ENCODE measurements at regions not wholly inside any gene's neighbourhood (a gene's known extent, or its start where the extent isn't known, plus 50 kb on each side); places are given as distances from the start of the nearest gene placed in this dataset.
"Not testable (repeated sequence)": the region's sequence is repeated elsewhere in the genome, so short reads cannot be mapped to it uniquely, and the experiment has no call there.

DNA sequence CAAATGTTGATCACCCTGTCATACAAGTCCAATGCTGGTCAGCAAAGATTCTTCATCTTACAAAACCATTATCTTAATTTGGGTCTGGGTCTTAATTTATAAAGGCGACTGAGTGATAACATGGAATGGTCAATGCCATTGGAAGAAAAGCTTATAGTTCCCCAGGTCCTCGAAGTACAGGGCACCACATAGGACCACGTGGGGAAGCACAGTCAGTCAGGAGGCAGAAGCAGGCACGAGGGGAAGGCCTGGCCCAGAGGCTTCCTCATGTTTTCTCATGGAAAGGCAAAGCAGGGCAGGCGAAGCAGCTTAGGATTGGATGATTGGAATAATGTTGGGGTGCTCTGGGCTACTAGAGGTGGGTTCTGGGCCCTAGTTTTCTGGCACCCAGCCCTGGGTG is 175.7 kb downstream of the FASLG start:
- TF ChIP-seq, protein P1, sequence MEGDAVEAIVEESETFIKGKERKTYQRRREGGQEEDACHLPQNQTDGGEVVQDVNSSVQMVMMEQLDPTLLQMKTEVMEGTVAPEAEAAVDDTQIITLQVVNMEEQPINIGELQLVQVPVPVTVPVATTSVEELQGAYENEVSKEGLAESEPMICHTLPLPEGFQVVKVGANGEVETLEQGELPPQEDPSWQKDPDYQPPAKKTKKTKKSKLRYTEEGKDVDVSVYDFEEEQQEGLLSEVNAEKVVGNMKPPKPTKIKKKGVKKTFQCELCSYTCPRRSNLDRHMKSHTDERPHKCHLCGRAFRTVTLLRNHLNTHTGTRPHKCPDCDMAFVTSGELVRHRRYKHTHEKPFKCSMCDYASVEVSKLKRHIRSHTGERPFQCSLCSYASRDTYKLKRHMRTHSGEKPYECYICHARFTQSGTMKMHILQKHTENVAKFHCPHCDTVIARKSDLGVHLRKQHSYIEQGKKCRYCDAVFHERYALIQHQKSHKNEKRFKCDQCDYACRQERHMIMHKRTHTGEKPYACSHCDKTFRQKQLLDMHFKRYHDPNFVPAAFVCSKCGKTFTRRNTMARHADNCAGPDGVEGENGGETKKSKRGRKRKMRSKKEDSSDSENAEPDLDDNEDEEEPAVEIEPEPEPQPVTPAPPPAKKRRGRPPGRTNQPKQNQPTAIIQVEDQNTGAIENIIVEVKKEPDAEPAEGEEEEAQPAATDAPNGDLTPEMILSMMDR (IDR thresholded peaks at IDR 0.05) = no peak
- no peak for TF ChIP-seq POLR2A (IDR thresholded peaks at IDR 0.05)
- H3K4me3 ChIP-seq (ENCODE audit: low read depth, poor library complexity, severe bottlenecking) = no peak overlapping the region
- intact Hi-C loops (cut with DNase I; ENCODE audit: low total_unique reads) = no loop called here
- WGBS, 2 donors = 85 to 90% methylated on average over 5 of the region's 5 CpGs
- DNase-seq (ENCODE audit: low spot score in 2 of 2) = no peak

- 93 to 96% methylated on average over 2 of the region's 2 CpGs for WGBS, 2 donors
- no peak overlapping the region for H3K4me3 ChIP-seq (ENCODE audit: low read depth, poor library complexity, severe bottlenecking)
- no peak for DNase-seq (ENCODE audit: low spot score in 2 of 2)
- intact Hi-C loops (cut with DNase I; ENCODE audit: low total_unique reads) = no loop called here
- TF ChIP-seq POLR2A (IDR thresholded peaks at IDR 0.05) = no peak
- TF ChIP-seq, protein P1 (IDR thresholded peaks at IDR 0.05) = no peak
Observed at GRCh38 chr1:172835834-172836233, 176.9 kb downstream of the FASLG start.

DNA sequence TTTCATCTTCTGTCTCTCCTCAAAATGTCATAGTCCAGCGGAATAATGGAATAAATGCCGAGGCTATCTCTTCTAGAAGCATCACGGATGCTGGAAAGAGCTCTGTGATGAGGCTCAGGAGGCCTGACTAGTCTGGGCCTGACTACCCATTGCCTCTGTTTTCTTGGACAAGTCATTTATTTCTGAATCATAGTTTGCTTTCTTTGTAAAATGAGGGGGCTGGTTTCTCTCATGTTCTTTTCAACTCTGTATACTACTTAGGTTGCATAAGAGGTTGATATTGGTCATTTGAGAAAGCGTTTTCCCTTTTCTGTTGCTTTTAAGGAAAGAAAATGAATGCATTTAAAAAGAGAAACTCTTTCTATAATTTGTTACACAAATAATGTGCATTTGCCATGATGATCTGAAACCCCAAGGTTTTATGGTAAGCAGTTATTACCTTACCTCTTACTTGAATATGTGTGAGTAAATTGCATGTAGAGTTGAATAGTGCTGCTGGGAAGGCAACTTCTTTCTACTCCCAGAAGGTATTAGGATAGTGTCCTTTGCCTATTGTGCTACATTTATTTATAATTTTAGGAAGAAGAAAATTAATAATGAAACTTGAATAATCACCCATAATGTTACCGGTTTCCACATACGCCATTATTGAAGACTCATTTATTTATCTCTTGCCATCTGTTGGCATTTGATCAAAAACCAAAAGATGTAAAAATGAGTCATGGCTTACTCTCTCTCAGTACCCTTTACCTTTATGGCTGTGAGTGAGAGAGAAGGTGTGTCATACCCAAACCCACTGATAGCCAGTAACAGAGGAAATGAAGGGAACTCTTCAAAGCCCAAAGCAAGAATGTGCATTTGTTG is 179.1 kb downstream of the FASLG start:
- 64 to 66% methylated on average over 6 of the region's 6 CpGs for WGBS, 2 donors
- TF ChIP-seq, protein P1 (IDR thresholded peaks at IDR 0.05) = no peak
- TF ChIP-seq POLR2A (IDR thresholded peaks at IDR 0.05) = no peak

DNA sequence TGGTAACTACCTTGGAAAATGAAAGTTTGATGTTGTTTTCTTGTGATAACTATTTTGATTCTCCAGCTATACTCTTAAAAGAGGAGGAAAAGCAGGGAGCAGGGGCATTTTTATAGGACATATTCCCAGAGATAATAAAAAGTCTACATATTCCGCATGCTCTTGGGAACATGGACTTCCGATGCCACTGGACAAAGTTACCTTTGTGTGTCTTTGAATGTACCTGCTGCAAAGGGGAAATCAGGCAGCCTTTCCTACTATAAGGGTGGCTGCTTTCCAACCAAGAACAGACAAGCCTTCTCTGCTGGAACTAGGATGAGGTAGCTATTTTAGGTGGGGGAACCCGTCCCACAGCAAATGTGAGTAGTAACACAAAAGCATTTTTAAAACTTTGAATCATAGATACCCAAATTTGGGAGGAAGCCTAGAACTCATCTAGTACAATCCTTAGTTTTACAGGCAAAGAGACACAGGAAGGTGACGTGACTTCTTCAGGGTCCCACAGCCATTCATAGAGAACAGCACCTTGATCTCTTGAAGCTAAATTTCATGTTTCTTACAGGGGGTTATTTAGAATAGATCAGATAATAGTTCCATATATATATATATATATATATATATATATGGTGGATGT is 179.9 kb downstream of the FASLG start:
- WGBS, 2 donors = 69 to 77% methylated on average over 4 of the region's 4 CpGs
- H3K4me3 ChIP-seq (ENCODE audit: low read depth, poor library complexity, severe bottlenecking) = no peak overlapping the region
- DNase-seq (ENCODE audit: low spot score in 2 of 2) = no peak
- intact Hi-C loops (cut with DNase I; ENCODE audit: low total_unique reads) = no loop called here
- TF ChIP-seq POLR2A (IDR thresholded peaks at IDR 0.05) = no peak

More for the DNA sequence above, 179.1 kb downstream of the FASLG start:
- no peak overlapping the region for H3K4me3 ChIP-seq (ENCODE audit: low read depth, poor library complexity, severe bottlenecking)
- intact Hi-C loops (cut with DNase I; ENCODE audit: low total_unique reads) = no loop called here
- DNase-seq (ENCODE audit: low spot score in 2 of 2) = no peak

- intact Hi-C loops (cut with DNase I; ENCODE audit: low total_unique reads); DNase-seq (ENCODE audit: low spot score in 2 of 2); H3K4me3 ChIP-seq (ENCODE audit: low read depth, poor library complexity, severe bottlenecking): not testable (repeated sequence)
- 94 to 96% methylated on average over 8 of the region's 8 CpGs for WGBS, 2 donors
Observed at GRCh38 chr1:172839639-172840038, 180.7 kb downstream of the FASLG start.

DNA sequence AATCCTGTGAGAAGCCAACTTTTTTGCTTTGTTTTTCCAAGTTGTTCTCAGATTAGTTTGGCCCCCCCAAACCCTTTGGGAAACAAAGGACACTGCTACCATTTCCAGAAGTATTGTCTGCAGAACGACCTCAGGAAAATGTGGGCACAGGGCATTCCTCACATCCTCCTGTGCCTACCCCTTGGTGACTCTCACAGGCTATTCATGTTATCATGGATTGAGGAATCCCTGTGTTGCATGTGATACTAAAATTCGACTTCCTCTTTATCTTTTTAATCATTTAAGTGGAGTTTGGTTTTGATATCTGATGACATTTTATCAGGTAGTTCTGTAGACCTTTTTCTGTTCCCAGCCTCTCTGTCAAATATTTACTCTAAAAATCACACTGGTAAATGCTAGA is 184.5 kb downstream of the FASLG start:
- intact Hi-C loops (cut with DNase I; ENCODE audit: low total_unique reads) = no loop called here
- H3K4me3 ChIP-seq (ENCODE audit: low read depth, poor library complexity, severe bottlenecking) = no peak overlapping the region
- TF ChIP-seq POLR2A (IDR thresholded peaks at IDR 0.05) = no peak
- TF ChIP-seq, protein P1 (IDR thresholded peaks at IDR 0.05) = no peak
- DNase-seq (ENCODE audit: low spot score in 2 of 2) = no peak
- 44 to 47% methylated on average over 2 of the region's 2 CpGs for WGBS, 2 donors
